GM19351 (cell line): ENCODE measurements at regions not wholly inside any gene's neighbourhood (a gene's known extent, or its start where the extent isn't known, plus 50 kb on each side); places are given as distances from the start of the nearest gene placed in this dataset.

Source experiments
- ATAC-seq: cut with Tn5 transposase; IDR thresholded peaks from one replicate; pipeline ENCODE4 v1.9.1; 2021; ENCODE audit warnings: mild to moderate bottlenecking, moderate library complexity; ENCODE audit not compliant: unreplicated experiment

- no peak for ATAC-seq
Measured at GRCh38 chr2:40896358-40896757, 444.5 kb upstream of the SLC8A1 start.

- no peak for ATAC-seq
Measured at GRCh38 chr2:40914666-40915065, 462.8 kb upstream of the SLC8A1 start.

- no peak for ATAC-seq
Measured at GRCh38 chr2:40915651-40916050, 463.8 kb upstream of the SLC8A1 start.

- ATAC-seq: no peak
Measured at GRCh38 chr2:40935349-40935748, 483.5 kb upstream of the SLC8A1 start.

GRCh38 chr2:40937284-40937683 is 485.4 kb upstream of the SLC8A1 start:
- no peak for ATAC-seq

- no peak for ATAC-seq
Measured at GRCh38 chr2:40953341-40953740, 501.5 kb upstream of the SLC8A1 start.

GRCh38 chr2:40955042-40955441 is 503.2 kb upstream of the SLC8A1 start:
- no peak for ATAC-seq

- no peak for ATAC-seq
Measured at GRCh38 chr2:40955635-40956034, 503.7 kb upstream of the SLC8A1 start.

- no peak for ATAC-seq
Measured at GRCh38 chr2:40957508-40957907, 505.6 kb upstream of the SLC8A1 start.

- no peak for ATAC-seq
Measured at GRCh38 chr2:40962026-40962425, 510.1 kb upstream of the SLC8A1 start.

- ATAC-seq: no peak
Measured at GRCh38 chr2:40964509-40965250, 512.8 kb upstream of the SLC8A1 start.

GRCh38 chr2:40967451-40967850 is 515.6 kb upstream of the SLC8A1 start:
- ATAC-seq: no peak

GRCh38 chr2:40975151-40975550 is 523.3 kb upstream of the SLC8A1 start:
- no peak for ATAC-seq

GRCh38 chr2:40997362-40997761 is 545.5 kb upstream of the SLC8A1 start:
- ATAC-seq: no peak

GRCh38 chr2:41000374-41000773 is 548.5 kb upstream of the SLC8A1 start:
- no peak for ATAC-seq

- ATAC-seq: no peak
Measured at GRCh38 chr2:41000906-41001305, 549.0 kb upstream of the SLC8A1 start.

GRCh38 chr2:41004700-41005099 is 552.8 kb upstream of the SLC8A1 start:
- ATAC-seq: no peak

GRCh38 chr2:41020358-41020757 is 568.5 kb upstream of the SLC8A1 start:
- no peak for ATAC-seq

- ATAC-seq: no peak
Measured at GRCh38 chr2:41024816-41025215, 572.9 kb upstream of the SLC8A1 start.

GRCh38 chr2:41026613-41027012 is 574.7 kb upstream of the SLC8A1 start:
- ATAC-seq: peak; percentile 61

GRCh38 chr2:41027095-41027494 is 575.2 kb upstream of the SLC8A1 start:
- no peak for ATAC-seq

GRCh38 chr2:41031282-41031681 is 579.4 kb upstream of the SLC8A1 start:
- no peak for ATAC-seq

- ATAC-seq: no peak
Measured at GRCh38 chr2:41032715-41033114, 580.8 kb upstream of the SLC8A1 start.
